A673 (cell line): ENCODE measurements at regions not wholly inside any gene's neighbourhood (a gene's known extent, or its start where the extent isn't known, plus 50 kb on each side); places are given as distances from the start of the nearest gene placed in this dataset.

Experiments
- BruUV-seq: library from RNA; stranded (reverse); fragments of 400-500 nt; replicated peaks from 2 replicates; lab custom pipeline; 2021; lab: Mats Ljungman, UMichigan
- CTCF ChIA-PET: fragments of 300-600 bp; sonication (Branson Sonifier 250); formaldehyde crosslinking; loops from one replicate; lab custom pipeline; 2022; ENCODE audit warnings: antibody characterized with exemption; lab: Charles Lee
- POLR2A ChIA-PET: fragments of 300-600 bp; sonication (Branson Sonifier 250); formaldehyde crosslinking; loops from one replicate; lab custom pipeline; 2022; ENCODE audit warnings: antibody characterized with exemption; ENCODE audit not compliant: low non-redundant PET; lab: Charles Lee
- DNase-seq: peaks from one replicate; pipeline ENCODE4 v3.0.0-alpha.2; 2015; ENCODE audit warnings: low spot score
- H3K27ac ChIP-seq: fragments of 200-600 bp; sonication (generic); 2 replicates; pipeline ENCODE4 v1.5.1; 2016; ENCODE audit warnings: mixed run types, low read depth, mild to moderate bottlenecking, mixed read lengths, antibody characterized with exemption, low read length; ENCODE audit not compliant: poor library complexity, severe bottlenecking
- H3K27me3 ChIP-seq: fragments of 200-600 bp; sonication (generic); replicated peaks from 2 replicates; pipeline ENCODE4 v1.6.1; 2017; ENCODE audit warnings: mixed run types, low read depth, mild to moderate bottlenecking, mixed read lengths, antibody characterized with exemption, low read length; ENCODE audit not compliant: insufficient read depth, poor library complexity
- H3K36me3 ChIP-seq: fragments of 200-600 bp; sonication (generic); 2 replicates; pipeline ENCODE4 v1.6.1; 2016; ENCODE audit warnings: mixed run types, mild to moderate bottlenecking, mixed read lengths, antibody characterized with exemption, low read length; ENCODE audit not compliant: insufficient read depth, poor library complexity, severe bottlenecking
- H3K4me1 ChIP-seq: fragments of 200-600 bp; sonication (generic); 2 replicates; pipeline ENCODE4 v1.6.1; 2017; ENCODE audit warnings: mixed run types, mild to moderate bottlenecking, mixed read lengths, antibody characterized with exemption, low read length; ENCODE audit not compliant: insufficient read depth, poor library complexity, severe bottlenecking
- H3K4me3 ChIP-seq: fragments of 200-600 bp; sonication (generic); 2 replicates; pipeline ENCODE4 v1.5.1; 2016; ENCODE audit warnings: low read depth, mixed run types, mild to moderate bottlenecking, mixed read lengths, low read length; ENCODE audit not compliant: poor library complexity, severe bottlenecking
- H3K9me3 ChIP-seq: fragments of 200-600 bp; sonication (generic); 2 replicates; pipeline ENCODE4 v1.6.1; 2016; ENCODE audit warnings: mixed run types, low read depth, mild to moderate bottlenecking, mixed read lengths, antibody characterized with exemption, low read length; ENCODE audit not compliant: poor library complexity, severe bottlenecking
- CTCF ChIP-seq: fragments of 300-800, 200-600 bp; sonication (generic); conservative IDR thresholded peaks from 2 replicates; pipeline ENCODE4 v1.5.1; 2017; ENCODE audit warnings: low read depth, mild to moderate bottlenecking, antibody characterized with exemption, low read length, moderate library complexity, mixed read lengths
- EZH2 ChIP-seq: fragments of 200-600 bp; sonication (generic); IDR thresholded peaks from 2 replicates; pipeline ENCODE4 v1.6.1; 2017; ENCODE audit warnings: borderline replicate concordance, low read depth, mild to moderate bottlenecking, mixed read lengths, antibody characterized with exemption, low read length; ENCODE audit not compliant: poor library complexity, severe bottlenecking
- intact Hi-C: fragments of 100-400 bp; cut with micrococcal nuclease; formaldehyde crosslinking; loops from one replicate; pipeline ENCODE4 v1.10.0; 2022; ENCODE audit not compliant: unreplicated experiment

GRCh38 chr7:24213311-24213710 is 70.7 kb upstream of the NPY start:
- no peak overlapping the region for H3K4me3 ChIP-seq
- no peak for DNase-seq
- no TSS peak for BruUV-seq
- POLR2A ChIA-PET: no interaction called here
- CTCF ChIA-PET: no interaction called here
- no peaks in the 10 kb centered on the region for H3K4me1 ChIP-seq
- no peak for TF ChIP-seq CTCF
- TF ChIP-seq EZH2: no peak
- intact Hi-C loops: no loop called here
- H3K27ac ChIP-seq: no peak overlapping the region
- H3K9me3 ChIP-seq: no peaks in the 10 kb centered on the region
- no peaks in the 10 kb centered on the region for H3K27me3 ChIP-seq
- no peaks in the 10 kb centered on the region for H3K36me3 ChIP-seq

- H3K4me1 ChIP-seq: no peaks in the 10 kb centered on the region
- H3K9me3 ChIP-seq: no peaks in the 10 kb centered on the region
- no peak overlapping the region for H3K27ac ChIP-seq
- CTCF ChIA-PET: no interaction called here
- no peak for TF ChIP-seq EZH2
- TF ChIP-seq CTCF: no peak
- no peak for DNase-seq
- H3K4me3 ChIP-seq: no peak overlapping the region
- H3K27me3 ChIP-seq: no peaks in the 10 kb centered on the region
- POLR2A ChIA-PET: no interaction called here
- no TSS peak for BruUV-seq
- intact Hi-C loops: no loop called here
- H3K36me3 ChIP-seq: no peaks in the 10 kb centered on the region
These were observed 69.3 kb upstream of the NPY start for GRCh38 chr7:24214670-24215069.

GRCh38 chr7:24216576-24217125 is 67.3 kb upstream of the NPY start:
- BruUV-seq: no TSS peak
- ChIA-PET POLR2A (no interaction called here), CTCF (no interaction called here)
- Histone ChIP-seq H3K27ac (no peak overlapping the region), H3K4me3 (no peak overlapping the region), H3K36me3 (no peaks in the 10 kb centered on the region), H3K27me3 (no peaks in the 10 kb centered on the region), H3K9me3 (no peaks in the 10 kb centered on the region), H3K4me1 (no peaks in the 10 kb centered on the region)
- no peak for DNase-seq
- intact Hi-C loops: no loop called here
- no peak for TF ChIP-seq CTCF
- no peak for TF ChIP-seq EZH2
